GM12878 (cell line): ENCODE measurements at regions not wholly inside any gene's neighbourhood (a gene's known extent, or its start where the extent isn't known, plus 50 kb on each side); places are given as distances from the start of the nearest gene placed in this dataset.

Experiments
- ATAC-seq: fragments of 200-7000 bp; cut with Tn5 transposase; 3 replicates; pipeline ENCODE4 v1.9.1; 2020; ENCODE audit warnings: mild to moderate bottlenecking, moderate library complexity
- BruUV-seq: library from RNA; stranded (reverse); fragments of 400-500 nt; replicated peaks from 2 replicates; lab custom pipeline; 2021; lab: Mats Ljungman, UMichigan
- CTCF ChIA-PET: fragments of 300-600 bp; sonication (Branson Sonifier 250); formaldehyde crosslinking; extraction: SDS; loops from one replicate; lab custom pipeline; 2021; ENCODE audit warnings: inconsistent platforms; lab: Yijun Ruan, JAX
- POLR2A ChIA-PET: fragments of 350-600 bp; formaldehyde crosslinking; extraction: SDS; loops from one replicate; lab custom pipeline; 2021; ENCODE audit warnings: inconsistent platforms; lab: Charles Lee
- RAD21 ChIA-PET: fragments of 300-600 bp; sonication (Branson Sonifier 250); formaldehyde crosslinking; loops from one replicate; lab custom pipeline; 2023; ENCODE audit warnings: antibody characterized with exemption; ENCODE audit not compliant: unreplicated experiment; lab: Charles Lee
- SMC1A ChIA-PET: fragments of 300-600 bp; sonication (Branson Sonifier 250); formaldehyde crosslinking; loops from one replicate; lab custom pipeline; 2023; ENCODE audit not compliant: unreplicated experiment, uncharacterized antibody; lab: Charles Lee
- DNase-seq: peaks from one replicate; pipeline ENCODE4 v3.0.0-alpha.2; 2011; ENCODE audit warnings: low read depth, low spot score
- FAIRE-seq: peaks from 3 replicates; lab custom pipeline; 2011; peaks lifted over from hg19 to GRCh38; lab: Jason Lieb, UNC
- H2AFZ ChIP-seq: 2 replicates; pipeline ENCODE4 v1.6.0; 2011; ENCODE audit warnings: low read depth, low read length, control low read depth; ENCODE audit not compliant: control insufficient read depth
- H3K27ac ChIP-seq: 2 replicates; pipeline ENCODE4 v1.5.1; 2011; ENCODE audit warnings: control low read depth; ENCODE audit not compliant: control insufficient read depth, insufficient read depth
- H3K27me3 ChIP-seq, 2 experiments: replicated peaks in 1 of 2; 2 replicates each; pipeline versions ENCODE4 v1.6.0 to v1.6.1; 2011; ENCODE audit warnings: low read length in 1 of 2; ENCODE audit not compliant: control insufficient read depth in 2 of 2, insufficient read depth in 2 of 2
- H3K36me3 ChIP-seq, 2 experiments: 2 replicates each; pipeline ENCODE4 v1.5.1; 2011; ENCODE audit warnings: low read length in 1 of 2; ENCODE audit not compliant: control insufficient read depth in 2 of 2, insufficient read depth in 2 of 2
- H3K4me1 ChIP-seq: 2 replicates; pipeline ENCODE4 v1.6.1; 2011; ENCODE audit warnings: mild to moderate bottlenecking, low read length, moderate library complexity, mixed read lengths; ENCODE audit not compliant: control insufficient read depth, insufficient read depth
- H3K4me2 ChIP-seq: 2 replicates; pipeline ENCODE4 v1.6.0; 2011; ENCODE audit warnings: control low read depth; ENCODE audit not compliant: control insufficient read depth, insufficient read depth
- H3K4me3 ChIP-seq: fragments of 200-600 bp; sonication (generic); 2 replicates; pipeline ENCODE4 v1.5.1; 2016
- H3K79me2 ChIP-seq: 2 replicates; pipeline ENCODE4 v1.6.0; 2011; ENCODE audit warnings: low read length; ENCODE audit not compliant: control insufficient read depth, insufficient read depth
- H3K9ac ChIP-seq: 2 replicates; pipeline ENCODE4 v1.8.0; 2011; ENCODE audit warnings: low read length, control low read depth, mixed read lengths; ENCODE audit not compliant: control insufficient read depth, insufficient read depth
- H3K9me3 ChIP-seq: replicated peaks from 3 replicates; pipeline ENCODE4 v1.5.1; 2011; ENCODE audit warnings: mild to moderate bottlenecking, low read length; ENCODE audit not compliant: control insufficient read depth, insufficient read depth
- H4K20me1 ChIP-seq: 2 replicates; pipeline ENCODE4 v1.6.0; 2011; ENCODE audit not compliant: control insufficient read depth, insufficient read depth
- ATF2 ChIP-seq: IDR thresholded peaks from 2 replicates; pipeline ENCODE4 v1.6.1; 2012; ENCODE audit warnings: low read length, inconsistent platforms
- BCL11A ChIP-seq: IDR thresholded peaks from 2 replicates; pipeline ENCODE4 v1.6.1; 2011; ENCODE audit warnings: low read depth, low read length
- POLR2AphosphoS5 ChIP-seq: IDR thresholded peaks from 2 replicates; pipeline ENCODE4 v1.6.1; 2011; ENCODE audit warnings: mild to moderate bottlenecking, low read length, inconsistent platforms
- POU2F2 ChIP-seq: IDR thresholded peaks from 3 replicates; pipeline ENCODE4 v1.6.1; 2011; ENCODE audit warnings: low read depth, mild to moderate bottlenecking, low read length, borderline replicate concordance
- SRF ChIP-seq, 2 experiments: IDR thresholded peaks; 2 replicates each; pipeline ENCODE4 v1.6.1; 2011; ENCODE audit warnings: low read depth in 2 of 2, low read length in 2 of 2, mild to moderate bottlenecking in 1 of 2, moderate library complexity in 1 of 2
- SUZ12 ChIP-seq: fragments of 200-600 bp; sonication (generic); IDR thresholded peaks from one replicate; pipeline ENCODE4 v1.6.1; 2018; ENCODE audit warnings: antibody characterized with exemption, mild to moderate bottlenecking; ENCODE audit not compliant: unreplicated experiment
- WRNIP1 ChIP-seq: IDR thresholded peaks from 2 replicates; pipeline ENCODE4 v1.6.1; 2011; ENCODE audit warnings: low read depth, low read length, improper control_type of control experiment, borderline replicate concordance
- ZBTB40 ChIP-seq: fragments of 450-650 bp; IDR thresholded peaks from 2 replicates; pipeline ENCODE4 v1.6.1; 2016; ENCODE audit warnings: mild to moderate bottlenecking, moderate library complexity, borderline replicate concordance
- WGBS: methylation state at CpG from one replicate; pipeline ENCODE4 v1.1.6; 2016; ENCODE audit warnings: low lambda C conversion rate; ENCODE audit not compliant: insufficient replicate concordance, insufficient coverage; ENCODE audit errors: missing lambda C conversion rate; 5-methylcytosine and 5-hydroxymethylcytosine counted together
- in situ Hi-C: fragments of 300-500 bp; cut with MboI; formaldehyde crosslinking; loops from 9 replicates; pipeline ENCODE4 v1.14.3; 2018; ENCODE audit warnings: mixed read lengths
- intact Hi-C: fragments of 100-400 bp; cut with micrococcal nuclease; formaldehyde crosslinking; loops from one replicate; pipeline ENCODE4 v1.14.2; 2022; ENCODE audit not compliant: unreplicated experiment

- FAIRE-seq (no peak), ATAC-seq (no peak)
- in situ Hi-C loops: no loop called here
Measured at GRCh38 chr2:155643056-155643775, 689.3 kb downstream of the NR4A2 start.

More at GRCh38 chr2:155643056-155643775, 689.3 kb downstream of the NR4A2 start:
- Histone ChIP-seq H4K20me1 (no peaks in the 10 kb centered on the region), H3K9me3 (no peaks in the 10 kb centered on the region), H3K4me2 (no peak overlapping the region), H3K9ac (no peak overlapping the region), H3K36me3 (no peaks in the 10 kb centered on the region), H3K79me2 (no peaks in the 10 kb centered on the region), H3K27ac (no peak overlapping the region), H3K4me1 (no peaks in the 10 kb centered on the region), H3K27me3 (no peaks in the 10 kb centered on the region), H3K4me3 (no peak overlapping the region), H2AFZ (no peak overlapping the region)
- POLR2A ChIA-PET: no interaction called here
- no peak for TF ChIP-seq BCL11A
- TF ChIP-seq POLR2AphosphoS5: no peak
- TF ChIP-seq WRNIP1: no peak
- TF ChIP-seq SUZ12: no peak
- TF ChIP-seq ZBTB40: no peak
- TF ChIP-seq POU2F2: no peak
- no peak for TF ChIP-seq SRF (IDR thresholded peaks at IDR 0.05; ENCODE audit: low read depth in 2 of 2, low read length in 2 of 2)
- TF ChIP-seq ATF2: no peak
- no peak for DNase-seq
- 2% methylated on average over 2 of the region's 2 CpGs for WGBS
- RAD21 ChIA-PET: no interaction called here
- BruUV-seq: no TSS peak
- CTCF ChIA-PET: no interaction called here
- SMC1A ChIA-PET: no interaction called here
- intact Hi-C loops: no loop called here
